PC-9 (cell line): ENCODE measurements at regions not wholly inside any gene's neighbourhood (a gene's known extent, or its start where the extent isn't known, plus 50 kb on each side); places are given as distances from the start of the nearest gene placed in this dataset.

Experiments
- CTCF ChIP-seq: fragments of 200-600 bp; sonication (generic); conservative IDR thresholded peaks from 2 replicates; pipeline ENCODE4 v1.6.1; 2017; ENCODE audit warnings: mixed run types, antibody characterized with exemption, mild to moderate bottlenecking, moderate library complexity
- EZH2 ChIP-seq: fragments of 200-600 bp; sonication (generic); IDR thresholded peaks from 2 replicates; pipeline ENCODE4 v1.8.0; 2017; ENCODE audit warnings: antibody characterized with exemption, low read depth

- TF ChIP-seq CTCF (no peak), EZH2 (no peak)
Measured at GRCh38 chr22:49432897-49433443, 394.7 kb downstream of the BRD1 start.
